Activated T-helper 2 cell treated with anti-CD3 and anti-CD28 coated beads, Interferon-gamma antibody, Interleukin-2, Interleukin-4, amounts not matched to agents 10 μg/mL and 5 μg/mL and 100 μg/mL, durations not matched to agents 14 hours and 24 hours and 36 hours (primary cell): ENCODE measurements at regions not wholly inside any gene's neighbourhood (a gene's known extent, or its start where the extent isn't known, plus 50 kb on each side); places are given as distances from the start of the nearest gene placed in this dataset.

ENCODE experiments used
- DNase-seq: peaks from one replicate; pipeline ENCODE4 v3.0.0; 2021; ENCODE audit warnings: low spot score
- H3K27ac Mint-ChIP-seq: one replicate; pipeline ENCODE4 v1.8.0; 2021; ENCODE audit warnings: mixed read lengths
- H3K27me3 Mint-ChIP-seq: one replicate; pipeline ENCODE4 v1.8.0; 2021; ENCODE audit warnings: low read depth, mixed read lengths
- H3K36me3 Mint-ChIP-seq: one replicate; pipeline ENCODE4 v1.8.0; 2021; ENCODE audit warnings: low read depth, mixed read lengths
- H3K4me1 Mint-ChIP-seq: one replicate; pipeline ENCODE4 v1.8.0; 2021; ENCODE audit warnings: low read depth, mixed read lengths
- H3K4me3 Mint-ChIP-seq: one replicate; pipeline ENCODE4 v1.8.0; 2021; ENCODE audit warnings: low read depth, mild to moderate bottlenecking, moderate library complexity, mixed read lengths
- H3K9me3 Mint-ChIP-seq: one replicate; pipeline ENCODE4 v1.8.0; 2021; ENCODE audit warnings: mixed read lengths
- intact Hi-C: fragments of 100-400 bp; cut with micrococcal nuclease; formaldehyde crosslinking; loops from one replicate; pipeline ENCODE4 v1.15.1; 2023

GRCh38 chr11:114892381-114893197 is 214.3 kb downstream of the NXPE2 start:
- no peak for DNase-seq
- no peaks in the 10 kb centered on the region for H3K9me3 Mint-ChIP-seq
- no peak overlapping the region for H3K4me3 Mint-ChIP-seq
- H3K27me3 Mint-ChIP-seq, result no peaks in the 10 kb centered on the region
- no peaks in the 10 kb centered on the region for H3K4me1 Mint-ChIP-seq
- no peak overlapping the region for H3K27ac Mint-ChIP-seq
- H3K36me3 Mint-ChIP-seq, result no peaks in the 10 kb centered on the region
- intact Hi-C loops, result no loop called here

- Mint-ChIP-seq H3K27ac (no peak overlapping the region), H3K27me3 (no peaks in the 10 kb centered on the region), H3K4me3 (no peak overlapping the region), H3K9me3 (no peaks in the 10 kb centered on the region), H3K4me1 (no peaks in the 10 kb centered on the region), H3K36me3 (no peaks in the 10 kb centered on the region)
- intact Hi-C loops, result no loop called here
- DNase-seq, result no peak
Observed at GRCh38 chr11:114893329-114893728, 215.0 kb downstream of the NXPE2 start.

DNA sequence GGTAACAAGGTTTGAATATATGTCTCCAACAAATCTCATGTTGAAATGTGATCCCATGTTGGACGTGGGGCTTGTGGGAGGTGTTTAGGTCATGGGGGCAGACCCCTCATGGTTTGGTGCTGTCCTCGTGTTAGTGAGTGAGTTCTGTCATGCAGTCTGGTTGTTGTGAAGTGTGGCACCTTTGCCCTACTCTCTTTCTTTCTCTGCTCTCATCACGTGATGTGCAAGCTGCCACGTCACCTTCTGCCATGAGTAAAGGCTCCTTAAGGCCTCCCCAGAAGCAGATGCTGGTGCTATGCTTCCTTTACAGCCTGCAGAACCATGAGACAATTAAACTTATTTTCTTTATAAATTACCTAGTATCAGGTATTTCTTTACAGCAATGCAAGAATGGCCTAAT is 218.3 kb downstream of the NXPE2 start:
- H3K4me3 Mint-ChIP-seq, result no peak overlapping the region
- intact Hi-C loops, result no loop called here
- H3K27ac Mint-ChIP-seq, result no peak overlapping the region
- DNase-seq, result no peak
- H3K27me3 Mint-ChIP-seq, result no peaks in the 10 kb centered on the region
- H3K9me3 Mint-ChIP-seq, result peaks cover 10% of the 10 kb centered on the region
- no peaks in the 10 kb centered on the region for H3K4me1 Mint-ChIP-seq
- H3K36me3 Mint-ChIP-seq, result no peaks in the 10 kb centered on the region

DNA sequence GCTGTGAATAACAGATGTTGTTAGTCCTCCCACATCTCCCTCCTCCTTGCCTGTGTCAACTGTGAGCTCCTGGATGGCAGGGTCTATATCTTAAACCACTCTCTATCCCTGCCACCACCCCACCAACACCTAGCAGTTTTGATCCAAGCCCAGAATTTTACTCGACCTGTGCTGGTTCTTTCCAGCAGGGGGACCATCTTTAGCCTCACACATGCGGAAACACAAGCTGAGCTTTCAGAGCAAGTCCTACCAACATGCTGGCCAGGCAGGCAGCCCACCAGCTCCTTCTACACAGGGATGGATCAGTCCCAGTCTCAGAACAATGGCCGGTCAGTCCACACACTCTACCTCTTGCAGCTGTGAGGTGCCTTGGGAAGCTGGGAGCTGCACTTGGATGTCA is 231.5 kb downstream of the NXPE2 start:
- no peaks in the 10 kb centered on the region for H3K9me3 Mint-ChIP-seq
- no peak for DNase-seq
- no peaks in the 10 kb centered on the region for H3K27me3 Mint-ChIP-seq
- intact Hi-C loops, result no loop called here
- no peak overlapping the region for H3K4me3 Mint-ChIP-seq
- no peaks in the 10 kb centered on the region for H3K36me3 Mint-ChIP-seq
- no peak overlapping the region for H3K27ac Mint-ChIP-seq
- no peaks in the 10 kb centered on the region for H3K4me1 Mint-ChIP-seq

DNA sequence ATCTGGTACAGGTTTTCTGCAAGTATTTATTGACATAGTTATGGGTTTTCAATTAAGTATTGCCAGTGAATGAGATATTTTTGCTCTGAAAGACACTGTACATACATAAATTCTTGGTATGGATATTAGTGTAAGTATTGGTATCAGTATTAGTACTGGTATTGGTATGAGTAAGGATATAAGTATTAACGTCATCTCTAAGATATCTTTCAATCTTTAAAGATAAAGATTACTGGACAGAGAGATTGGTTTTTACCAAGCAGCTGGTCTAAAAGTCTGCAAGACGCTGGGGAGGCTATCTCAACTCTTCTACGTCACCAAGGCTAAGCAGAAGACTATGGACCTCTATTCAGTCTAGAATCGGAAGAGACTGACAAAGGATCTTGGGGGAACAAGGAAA is 234.5 kb downstream of the NXPE2 start:
- Mint-ChIP-seq H3K9me3 (no peaks in the 10 kb centered on the region), H3K27me3 (no peaks in the 10 kb centered on the region), H3K4me1 (no peaks in the 10 kb centered on the region), H3K4me3 (no peak overlapping the region), H3K27ac (no peak overlapping the region), H3K36me3 (no peaks in the 10 kb centered on the region)
- intact Hi-C loops, result no loop called here
- no peak for DNase-seq

GRCh38 chr11:114914231-114915005 is 236.1 kb downstream of the NXPE2 start:
- H3K9me3 Mint-ChIP-seq, result no peaks in the 10 kb centered on the region
- H3K36me3 Mint-ChIP-seq, result no peaks in the 10 kb centered on the region

DNA sequence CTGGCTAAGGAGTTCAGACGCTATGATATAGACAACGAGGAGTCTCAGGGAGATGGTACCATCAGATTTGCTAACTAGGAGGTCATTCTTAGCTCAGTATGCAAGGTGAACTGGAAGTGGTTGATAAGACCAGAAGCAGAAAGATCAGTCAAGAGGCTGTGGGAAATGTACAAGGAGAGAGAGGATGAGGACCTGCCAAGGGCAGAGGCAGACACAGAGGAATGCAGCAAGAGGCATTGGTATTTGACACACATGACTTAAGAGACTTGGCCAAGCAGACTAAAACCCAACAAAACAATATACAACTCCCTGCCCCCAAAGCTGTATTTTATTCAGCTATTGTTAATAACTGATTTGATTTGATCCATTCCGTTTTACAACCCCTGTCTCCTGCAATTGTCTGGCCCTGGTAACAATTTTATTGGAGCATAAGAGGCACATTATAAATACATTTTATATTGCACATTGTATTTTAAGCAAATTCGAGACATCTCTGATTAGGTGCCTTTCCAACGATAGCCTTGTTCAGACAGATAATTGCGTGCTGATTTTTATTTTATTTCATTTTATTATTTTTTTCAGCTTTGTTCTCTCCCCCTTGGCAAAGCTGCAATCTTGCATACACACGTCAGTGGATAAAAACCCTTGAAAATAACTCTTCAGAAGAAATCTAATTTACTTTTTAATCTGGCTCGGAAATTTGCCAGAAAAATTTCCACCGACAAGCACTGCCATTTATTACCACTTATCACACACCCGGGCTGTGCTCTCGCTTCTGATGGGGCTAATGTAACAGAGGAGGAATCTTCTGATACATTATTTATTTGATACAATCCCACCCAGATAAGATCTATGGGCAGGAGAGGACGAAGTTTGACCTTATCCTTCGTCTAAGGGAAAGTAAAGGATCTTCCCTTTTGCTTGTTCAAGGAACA is 237.8 kb downstream of the NXPE2 start:
- intact Hi-C loops, result no loop called here
- no peak overlapping the region for H3K4me3 Mint-ChIP-seq
- H3K36me3 Mint-ChIP-seq, result no peaks in the 10 kb centered on the region
- H3K27ac Mint-ChIP-seq, result no peak overlapping the region
- H3K27me3 Mint-ChIP-seq, result no peaks in the 10 kb centered on the region
- no peak for DNase-seq
- no peaks in the 10 kb centered on the region for H3K4me1 Mint-ChIP-seq
- no peaks in the 10 kb centered on the region for H3K9me3 Mint-ChIP-seq

More at GRCh38 chr11:114914231-114915005, 236.1 kb downstream of the NXPE2 start:
- Mint-ChIP-seq H3K27ac (no peak overlapping the region), H3K4me3 (no peak overlapping the region), H3K27me3 (no peaks in the 10 kb centered on the region), H3K4me1 (no peaks in the 10 kb centered on the region)
- intact Hi-C loops, result no loop called here
- DNase-seq, result no peak

DNA sequence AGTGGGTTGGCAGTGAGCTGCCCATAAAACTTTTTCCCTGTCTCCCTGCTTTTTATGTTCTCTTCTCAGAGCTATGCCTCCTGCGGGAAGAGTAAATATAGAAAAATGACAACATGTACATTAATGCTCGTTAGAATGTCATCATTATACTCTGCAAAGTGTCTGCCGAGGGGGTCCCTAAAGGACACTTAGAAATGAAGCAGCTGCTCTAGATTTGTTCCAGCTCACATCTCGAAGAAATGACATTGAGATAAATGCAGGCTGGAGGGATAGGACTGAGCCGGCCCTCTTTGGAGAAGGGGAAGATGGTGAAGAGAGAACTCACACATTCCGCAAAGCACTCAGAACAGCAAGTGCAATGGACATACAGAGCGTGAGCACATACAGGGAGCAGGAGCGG is 240.0 kb downstream of the NXPE2 start:
- H3K27me3 Mint-ChIP-seq, result no peaks in the 10 kb centered on the region
- no peak for DNase-seq
- intact Hi-C loops, result no loop called here
- H3K36me3 Mint-ChIP-seq, result no peaks in the 10 kb centered on the region
- H3K9me3 Mint-ChIP-seq, result no peaks in the 10 kb centered on the region
- H3K4me1 Mint-ChIP-seq, result no peaks in the 10 kb centered on the region
- no peak overlapping the region for H3K4me3 Mint-ChIP-seq
- no peak overlapping the region for H3K27ac Mint-ChIP-seq

- Mint-ChIP-seq H3K4me1 (no peaks in the 10 kb centered on the region), H3K4me3 (no peak overlapping the region), H3K36me3 (no peaks in the 10 kb centered on the region), H3K9me3 (no peaks in the 10 kb centered on the region), H3K27ac (no peak overlapping the region), H3K27me3 (no peaks in the 10 kb centered on the region)
- no peak for DNase-seq
- intact Hi-C loops, result no loop called here
Observed at GRCh38 chr11:114921697-114922096, 243.4 kb downstream of the NXPE2 start.

DNA sequence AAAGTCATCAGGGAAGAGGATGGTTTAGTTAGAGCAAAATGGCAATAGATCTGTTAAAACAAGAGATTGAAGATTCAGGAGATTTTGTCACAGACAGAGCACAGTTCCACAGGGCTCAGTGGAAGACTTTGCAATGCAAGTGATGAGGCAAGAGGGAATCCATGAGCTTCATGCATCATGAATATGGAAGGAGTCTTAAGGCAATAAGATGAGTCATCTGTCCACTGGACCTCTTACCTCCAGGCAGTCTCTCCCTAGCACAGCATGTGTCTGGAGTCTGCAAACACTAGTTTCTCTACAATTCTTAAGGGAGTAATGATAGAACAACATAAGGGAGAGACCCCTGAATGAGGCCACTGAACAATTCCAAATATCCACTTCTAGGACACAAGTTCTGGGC is 245.7 kb downstream of the NXPE2 start:
- H3K27ac Mint-ChIP-seq, result no peak overlapping the region
- intact Hi-C loops, result no loop called here
- no peak for DNase-seq
- no peaks in the 10 kb centered on the region for H3K27me3 Mint-ChIP-seq
- no peaks in the 10 kb centered on the region for H3K9me3 Mint-ChIP-seq
- no peaks in the 10 kb centered on the region for H3K36me3 Mint-ChIP-seq
- no peak overlapping the region for H3K4me3 Mint-ChIP-seq
- no peaks in the 10 kb centered on the region for H3K4me1 Mint-ChIP-seq

DNA sequence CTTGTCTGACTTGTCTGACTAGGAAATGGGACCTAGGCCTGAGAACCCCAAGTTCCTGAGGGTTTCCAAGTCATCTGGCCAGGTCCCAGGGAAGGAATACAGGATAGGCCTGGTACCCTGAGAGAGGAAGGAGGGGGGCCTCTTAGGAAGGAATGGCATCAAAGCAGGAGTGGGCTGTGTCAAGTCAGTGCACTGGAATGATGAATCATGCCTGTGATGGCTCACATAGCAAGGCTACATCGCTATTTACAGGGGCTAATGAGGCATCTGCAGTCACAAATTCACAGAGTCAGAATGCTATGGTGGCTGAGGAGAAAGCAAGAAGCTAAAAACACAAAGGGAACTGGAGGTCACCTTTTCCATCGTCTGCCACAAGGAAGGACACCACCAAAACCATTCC is 247.3 kb downstream of the NXPE2 start:
- Mint-ChIP-seq H3K4me1 (no peaks in the 10 kb centered on the region), H3K4me3 (no peak overlapping the region)
- intact Hi-C loops, result no loop called here

DNA sequence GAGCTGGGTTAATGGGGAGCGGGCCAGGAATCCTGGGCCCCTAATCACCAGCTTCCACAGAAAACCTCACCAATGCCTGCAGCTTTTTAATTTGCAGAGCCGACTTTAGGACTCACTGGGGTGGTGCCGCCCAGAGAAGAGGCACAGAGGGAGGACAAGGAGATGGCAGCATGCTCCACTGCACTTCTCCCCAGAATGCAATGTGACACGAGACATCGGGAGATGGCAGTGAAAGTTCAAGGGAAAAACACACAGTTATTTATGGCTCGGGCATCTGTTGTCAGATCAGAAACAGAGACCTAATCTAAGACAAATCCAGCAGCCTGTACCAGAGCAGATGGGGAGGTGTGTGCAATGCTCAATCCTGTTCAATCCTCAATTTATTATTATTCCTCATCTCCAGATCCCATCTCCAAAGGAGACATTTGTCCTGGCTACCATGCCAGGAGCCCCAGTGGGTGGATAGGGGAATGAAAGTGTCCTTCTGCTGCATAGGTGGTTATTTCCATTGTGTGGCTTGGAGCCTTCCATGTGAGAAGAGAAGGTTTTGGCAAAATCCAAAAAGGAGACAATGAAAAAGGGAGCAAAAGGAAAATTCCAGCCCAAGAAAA is 250.0 kb downstream of the NXPE2 start:
- Mint-ChIP-seq H3K9me3 (no peaks in the 10 kb centered on the region), H3K4me3 (no peak overlapping the region), H3K27ac (no peak overlapping the region), H3K27me3 (no peaks in the 10 kb centered on the region), H3K4me1 (no peaks in the 10 kb centered on the region), H3K36me3 (no peaks in the 10 kb centered on the region)
- DNase-seq, result no peak
- intact Hi-C loops, result no loop called here

More for the DNA sequence above, 247.3 kb downstream of the NXPE2 start:
- H3K27ac Mint-ChIP-seq, result no peak overlapping the region
- H3K27me3 Mint-ChIP-seq, result no peaks in the 10 kb centered on the region
- H3K36me3 Mint-ChIP-seq, result no peaks in the 10 kb centered on the region
- H3K9me3 Mint-ChIP-seq, result no peaks in the 10 kb centered on the region
- DNase-seq, result no peak
